ENCODE measurements at regions not wholly inside any gene's neighbourhood (a gene's known extent, or its start where the extent isn't known, plus 50 kb on each side); places are given as distances from the start of the nearest gene placed in this dataset.

- TF ChIP-seq ATF4 (CRISPR knock-in tag; IDR thresholded peaks at IDR 0.05) (no peak), ZNF576 (CRISPR knock-in tag; IDR thresholded peaks at IDR 0.05) (no peak)
These were observed 451.5 kb upstream of the MAN1A1 start (continued) for GRCh38 chr6:119801056-119801455.

- Histone ChIP-seq H3K27ac (ENCODE audit: extremely low read length, insufficient read depth, low read length) (no peak overlapping the region), H3K27me3 (ENCODE audit: control insufficient read depth in 1 of 2, insufficient read depth in 2 of 2, low read length in 2 of 2) (no peaks in the 10 kb centered on the region), H3K4me3 (replicated peaks in 1 of 3; ENCODE audit: insufficient read depth in 1 of 3, low read depth in 2 of 3, low read length in 3 of 3) (no peak overlapping the region), H3K4me2 (ENCODE audit: low read depth, low read length) (no peak overlapping the region), H4K20me1 (ENCODE audit: insufficient read depth, low read length) (no peaks in the 10 kb centered on the region), H3K79me2 (ENCODE audit: insufficient read depth, low read length) (no peaks in the 10 kb centered on the region), H2AFZ (ENCODE audit: low read length) (no peak overlapping the region), H3K4me1 (ENCODE audit: insufficient read depth, low read length) (no peaks in the 10 kb centered on the region), H3K9ac (ENCODE audit: insufficient read depth, low read depth, low read length) (no peak overlapping the region), H3K36me3 (replicated peaks in 1 of 2; ENCODE audit: control insufficient read depth in 1 of 2, insufficient read depth in 2 of 2, low read length in 2 of 2) (no peaks in the 10 kb centered on the region), H3K9me3 (ENCODE audit: low read length) (no peaks in the 10 kb centered on the region)
- DNase-seq (ENCODE audit: low spot score) = no peak
- intact Hi-C loops (cut with micrococcal nuclease; ENCODE audit: unreplicated experiment) = no loop called here
- peak; percentile 19; the same call in 1 of the 2 replicates for TF ChIP-seq CEBPB (IDR thresholded peaks at IDR 0.05; ENCODE audit: borderline replicate concordance, low read depth, low read length)
- TF ChIP-seq SUZ12 (IDR thresholded peaks at IDR 0.05; ENCODE audit: low read depth, low read length) = peak; percentile 12; the same call in 1 of the 2 replicates
- no peak for TF ChIP-seq ZNF550 (CRISPR knock-in tag; IDR thresholded peaks at IDR 0.05; ENCODE audit: borderline replicate concordance)
- BruUV-seq (replicated peaks) = no TSS peak
- POLR2A ChIA-PET = no interaction called here
- ATAC-seq = no peak
- CTCF ChIA-PET (ENCODE audit: low intra/inter-chr PET ratio, low total read pairs) = no interaction called here
- in situ Hi-C loops (cut with HindIII; ENCODE audit: extremely low pct_ligation_motif_present, low pct_unique_long_range_greater_than_20kb) = no loop called here
- no peak for FAIRE-seq
These were observed 451.0 kb upstream of the MAN1A1 start for GRCh38 chr6:119800526-119800925.
